Fibroblast of lung (primary cell): ENCODE measurements at regions not wholly inside any gene's neighbourhood (a gene's known extent, or its start where the extent isn't known, plus 50 kb on each side); places are given as distances from the start of the nearest gene placed in this dataset.

Source experiments
- DNase-seq, 2 donors: peaks; one replicate each; pipeline versions ENCODE4 v3.0.0 to v3.0.0-alpha.2; 2010; ENCODE audit warnings: low read depth in 2 of 2
- H2AFZ ChIP-seq: 2 replicates; pipeline ENCODE4 v1.5.1; 2012; ENCODE audit warnings: low read length, control low read depth, inconsistent platforms
- H3K27ac ChIP-seq: 2 replicates; pipeline ENCODE4 v1.5.1; 2011; ENCODE audit warnings: low read length, control low read depth; ENCODE audit not compliant: insufficient read depth
- H3K27me3 ChIP-seq: 2 replicates; pipeline ENCODE4 v1.5.1; 2011; ENCODE audit warnings: mild to moderate bottlenecking, low read length; ENCODE audit not compliant: control insufficient read depth, insufficient read depth
- H3K36me3 ChIP-seq: 2 replicates; pipeline ENCODE4 v1.5.1; 2011; ENCODE audit warnings: low read length; ENCODE audit not compliant: control insufficient read depth, insufficient read depth
- H3K4me1 ChIP-seq: 2 replicates; pipeline ENCODE4 v1.5.1; 2011; ENCODE audit warnings: low read length; ENCODE audit not compliant: control insufficient read depth, insufficient read depth; ENCODE audit errors: extremely low read depth
- H3K4me2 ChIP-seq: 2 replicates; pipeline ENCODE4 v1.5.1; 2011; ENCODE audit warnings: low read length, control low read depth; ENCODE audit not compliant: insufficient read depth; ENCODE audit errors: extremely low read depth
- H3K4me3 ChIP-seq, 4 experiments: fragments of 200-600 bp in 1 of 4; sonication (generic) in 1 of 4; replicated peaks in 1 of 4; 2 replicates each; pipeline ENCODE4 v1.5.1; 2011 to 2016; ENCODE audit warnings: low read length in 4 of 4, low read depth in 3 of 4, mild to moderate bottlenecking in 3 of 4, control low read depth in 2 of 4, inconsistent platforms in 1 of 4, mixed read lengths in 1 of 4; ENCODE audit not compliant: insufficient read depth in 1 of 4; ENCODE audit errors: control extremely low read depth in 1 of 4
- H3K79me2 ChIP-seq: 2 replicates; pipeline ENCODE4 v1.5.1; 2012; ENCODE audit warnings: mild to moderate bottlenecking, low read length, inconsistent platforms; ENCODE audit not compliant: control insufficient read depth, insufficient read depth
- H3K9ac ChIP-seq: 2 replicates; pipeline ENCODE4 v1.5.1; 2011; ENCODE audit warnings: mild to moderate bottlenecking, low read length, control low read depth; ENCODE audit not compliant: insufficient read depth
- H3K9me3 ChIP-seq: 2 replicates; pipeline ENCODE4 v1.5.1; 2012; ENCODE audit warnings: low read depth, low read length; ENCODE audit not compliant: control insufficient read depth, insufficient read depth
- H4K20me1 ChIP-seq: 2 replicates; pipeline ENCODE4 v1.5.1; 2011; ENCODE audit warnings: low read length; ENCODE audit not compliant: control insufficient read depth, insufficient read depth; ENCODE audit errors: extremely low read depth
- CTCF ChIP-seq, 2 donors: IDR thresholded peaks in 1 of 2; conservative IDR thresholded peaks in 1 of 2; 1 replicate in 1 of 2; 2 replicates in 1 of 2; pipeline ENCODE4 v1.5.1; 2011 to 2012; ENCODE audit warnings: low read length in 2 of 2, control low read depth in 1 of 2, inconsistent platforms in 1 of 2, low read depth in 1 of 2, mild to moderate bottlenecking in 1 of 2
- EZH2 ChIP-seq: IDR thresholded peaks from 2 replicates; pipeline ENCODE4 v1.5.1; 2012; ENCODE audit warnings: low read length, control low read depth, mild to moderate bottlenecking; ENCODE audit errors: missing control alignments

DNA sequence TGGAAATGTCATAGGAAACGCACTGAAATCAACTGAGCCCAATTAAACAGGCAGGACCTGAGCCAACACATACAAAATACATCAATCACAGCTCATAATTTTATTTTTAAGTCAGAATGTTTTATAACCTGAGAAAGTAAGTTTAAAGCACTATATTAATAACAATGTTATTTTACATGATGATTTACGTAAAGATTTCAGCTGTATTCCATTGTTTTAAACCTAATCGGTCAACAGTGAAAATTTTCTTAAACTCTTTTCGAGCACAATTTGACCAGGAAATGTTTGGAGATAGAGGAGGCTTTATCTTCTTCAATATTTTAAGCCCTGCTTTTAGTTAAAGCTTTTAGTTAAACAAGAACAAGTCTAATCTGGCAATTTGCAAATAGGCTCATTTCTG lies 201.8 kb upstream of the TOX3 start:
- Histone ChIP-seq H3K36me3 (no peaks in the 10 kb centered on the region), H3K4me3 (no peak overlapping the region), H3K27ac (no peak overlapping the region), H3K4me1 (no peaks in the 10 kb centered on the region), H2AFZ (no peak overlapping the region), H4K20me1 (no peaks in the 10 kb centered on the region), H3K9me3 (no peaks in the 10 kb centered on the region), H3K79me2 (no peaks in the 10 kb centered on the region), H3K27me3 (no peaks in the 10 kb centered on the region), H3K9ac (no peak overlapping the region), H3K4me2 (no peak overlapping the region)
- DNase-seq, result no peak
- TF ChIP-seq CTCF (conservative IDR thresholded peaks at IDR 0.05 in 1 of 2, IDR thresholded peaks at IDR 0.05 in 1 of 2; ENCODE audit: low read depth in 1 of 2, low read length in 2 of 2), result no peak
- TF ChIP-seq EZH2, result no peak

DNA sequence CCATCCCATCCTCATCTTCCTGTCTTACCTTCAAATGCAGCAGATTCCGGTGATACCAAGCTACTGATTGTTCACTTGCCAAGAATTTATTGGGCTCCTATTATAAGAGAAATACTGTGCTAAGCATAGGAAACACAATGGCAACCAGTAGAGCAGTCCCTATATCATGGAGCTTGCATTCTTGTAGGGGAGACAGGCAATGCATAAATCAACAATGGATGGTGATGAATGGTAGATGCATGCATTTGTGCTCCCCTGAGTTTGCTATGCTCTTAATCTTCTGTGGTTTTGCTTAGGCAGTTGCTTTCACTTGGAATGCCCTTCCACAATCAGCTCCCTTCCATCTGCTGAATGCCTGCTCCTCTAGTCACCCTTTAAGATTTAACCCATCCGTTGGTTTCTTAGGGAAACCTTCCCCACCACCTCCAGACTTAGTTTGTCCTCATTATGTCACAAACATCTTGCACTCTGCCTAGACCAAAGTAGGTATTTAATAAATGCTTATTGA lies 200.2 kb upstream of the TOX3 start:
- Histone ChIP-seq H3K79me2 (no peaks in the 10 kb centered on the region), H4K20me1 (no peaks in the 10 kb centered on the region), H3K27ac (no peak overlapping the region), H3K36me3 (no peaks in the 10 kb centered on the region), H3K9me3 (no peaks in the 10 kb centered on the region), H3K4me1 (no peaks in the 10 kb centered on the region), H3K4me2 (no peak overlapping the region), H3K9ac (no peak overlapping the region), H3K4me3 (no peak overlapping the region), H2AFZ (no peak overlapping the region), H3K27me3 (no peaks in the 10 kb centered on the region)
- no peak for TF ChIP-seq CTCF (conservative IDR thresholded peaks at IDR 0.05 in 1 of 2, IDR thresholded peaks at IDR 0.05 in 1 of 2; ENCODE audit: low read depth in 1 of 2, low read length in 2 of 2)
- no peak for TF ChIP-seq EZH2
- DNase-seq, result peak in 1 of 2 donors; percentile 2

DNA sequence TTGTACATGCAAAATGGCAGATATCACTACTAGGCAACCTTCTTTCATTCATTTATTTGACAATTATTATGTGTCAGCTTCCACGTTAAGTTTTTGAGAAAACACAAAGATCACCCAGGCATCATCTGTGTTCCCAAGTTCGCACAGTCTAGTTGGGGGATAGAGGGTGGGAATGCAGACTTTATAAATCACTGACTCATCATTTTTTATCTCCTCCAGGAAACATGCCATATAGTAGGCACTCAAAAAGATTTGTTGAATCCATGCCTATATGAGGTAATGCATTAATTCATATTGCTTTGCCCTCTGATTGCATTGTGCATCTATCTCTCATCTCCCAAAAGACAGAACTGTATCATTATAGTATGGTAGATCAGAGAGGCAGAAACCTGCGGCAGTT lies 196.8 kb upstream of the TOX3 start:
- no peaks in the 10 kb centered on the region for H3K79me2 ChIP-seq
- TF ChIP-seq CTCF (conservative IDR thresholded peaks at IDR 0.05 in 1 of 2, IDR thresholded peaks at IDR 0.05 in 1 of 2; ENCODE audit: low read depth in 1 of 2, low read length in 2 of 2), result no peak
- no peak for TF ChIP-seq EZH2

More for the DNA sequence above, 196.8 kb upstream of the TOX3 start:
- H3K9me3 ChIP-seq, result no peaks in the 10 kb centered on the region
- no peak overlapping the region for H3K4me2 ChIP-seq
- no peaks in the 10 kb centered on the region for H3K4me1 ChIP-seq
- DNase-seq, result no peak
- no peaks in the 10 kb centered on the region for H3K36me3 ChIP-seq
- no peak overlapping the region for H3K27ac ChIP-seq
- H4K20me1 ChIP-seq, result no peaks in the 10 kb centered on the region
- H3K4me3 ChIP-seq, result no peak overlapping the region
- H3K27me3 ChIP-seq, result no peaks in the 10 kb centered on the region
- H3K9ac ChIP-seq, result no peak overlapping the region
- H2AFZ ChIP-seq, result no peak overlapping the region
